Stimulated activated CD4-positive, alpha-beta T cell treated with anti-CD3 and anti-CD28 coated beads, Interleukin-1b, Interleukin-23, amount 100 ng/mL, for 48 hours (primary cell): ENCODE measurements at regions not wholly inside any gene's neighbourhood (a gene's known extent, or its start where the extent isn't known, plus 50 kb on each side); places are given as distances from the start of the nearest gene placed in this dataset.
"Not testable (repeated sequence)": the region's sequence is repeated elsewhere in the genome, so short reads cannot be mapped to it uniquely, and the experiment has no call there.

Experiments used
- DNase-seq: peaks from one replicate; pipeline ENCODE4 v3.0.0-alpha.2; 2020

GRCh38 chr11:24408202-24408601, 88.7 kb upstream of the LUZP2 start:
- no peak for DNase-seq

GRCh38 chr11:24411791-24412190, 85.1 kb upstream of the LUZP2 start:
- no peak for DNase-seq

DNA sequence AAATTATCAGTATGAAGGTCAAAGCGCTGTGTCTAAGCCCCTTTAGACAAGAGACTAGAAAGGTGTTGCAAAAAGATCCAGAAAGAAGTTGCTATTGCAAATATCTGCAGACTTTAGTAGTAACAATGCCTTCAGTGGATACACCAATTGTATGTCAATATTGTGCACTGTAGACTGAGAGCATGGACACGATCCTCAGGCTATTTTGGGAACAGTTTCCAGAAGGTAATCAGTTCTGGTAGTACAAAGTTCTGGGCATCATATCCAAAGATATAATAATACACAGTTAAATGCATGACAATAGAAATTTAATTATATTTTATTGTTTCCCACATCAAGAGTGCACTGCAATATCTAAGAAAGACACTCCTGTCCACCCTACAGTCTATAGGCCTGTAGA, 84.1 kb upstream of the LUZP2 start:
- DNase-seq, result no peak

DNA sequence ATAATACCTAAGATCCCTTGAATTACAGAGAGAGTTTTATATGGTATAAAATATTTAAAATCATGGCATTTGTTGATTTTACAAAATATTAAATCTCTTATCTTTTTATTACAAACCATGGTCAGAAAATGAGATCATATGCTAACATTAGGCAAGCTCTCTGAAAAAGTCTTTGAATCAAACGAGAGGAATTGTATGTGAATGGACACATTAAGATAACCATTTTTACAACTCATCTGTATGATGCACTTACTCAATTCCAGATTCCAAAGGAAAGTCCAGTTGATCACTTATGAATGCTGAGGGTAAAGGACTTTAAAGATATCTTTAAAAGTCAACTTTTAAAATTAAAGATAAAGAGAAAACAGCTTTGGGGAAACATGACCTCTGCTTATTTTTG, 83.5 kb upstream of the LUZP2 start:
- DNase-seq, result no peak

DNA sequence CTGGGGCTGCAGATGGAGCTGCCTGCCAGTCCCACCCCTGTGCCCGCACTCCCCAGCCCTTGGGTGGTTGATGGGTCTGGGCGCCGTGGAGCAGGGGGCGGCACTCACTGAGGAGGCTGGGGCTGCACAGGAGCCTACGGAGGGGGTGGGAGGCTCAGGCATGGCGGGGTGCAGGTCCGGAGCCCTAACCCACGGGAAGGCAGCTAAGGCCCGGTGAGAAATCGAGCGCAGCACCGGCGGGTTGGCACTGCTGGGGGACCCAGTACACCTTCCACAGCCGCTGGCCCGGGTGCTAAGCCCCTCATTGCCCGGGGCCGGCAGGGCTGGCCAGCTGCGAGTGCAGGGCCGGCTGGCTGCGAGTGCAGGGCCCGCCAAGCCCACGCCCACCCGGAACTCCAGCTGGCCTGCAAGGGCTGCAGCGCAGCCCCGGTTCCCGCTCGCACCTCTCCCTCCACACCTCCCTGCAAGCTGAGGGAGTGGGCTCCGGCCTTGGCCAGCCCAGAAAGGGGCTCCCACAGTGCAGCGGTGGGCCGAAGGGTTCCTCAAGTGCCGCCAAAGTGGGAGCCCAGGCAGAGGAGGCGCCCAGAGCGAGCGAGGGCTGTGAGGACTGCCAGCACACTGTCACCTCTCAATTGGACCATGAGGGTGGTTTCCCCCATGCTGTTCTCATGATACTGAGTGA, 80.8 kb upstream of the LUZP2 start:
- DNase-seq, result not testable (repeated sequence)

DNA sequence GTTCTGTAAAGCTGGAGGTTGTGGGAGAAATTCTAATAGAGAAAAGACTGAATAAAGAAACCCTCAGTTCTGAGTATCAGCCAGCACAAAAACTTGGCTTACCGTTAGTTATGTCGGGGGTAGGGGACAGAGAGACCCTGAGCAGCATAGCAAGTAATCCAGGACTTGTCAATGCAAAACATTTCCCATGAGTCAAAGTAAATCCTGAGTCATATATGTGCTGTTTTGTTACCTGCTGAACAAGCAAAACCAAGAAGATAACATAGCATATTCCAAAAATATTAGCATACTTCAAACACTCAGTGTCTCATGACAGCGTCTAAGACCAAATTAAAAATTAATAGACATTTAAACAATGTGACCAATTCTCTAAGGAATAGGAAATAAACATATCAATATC, 75.1 kb upstream of the LUZP2 start:
- DNase-seq, result no peak

DNA sequence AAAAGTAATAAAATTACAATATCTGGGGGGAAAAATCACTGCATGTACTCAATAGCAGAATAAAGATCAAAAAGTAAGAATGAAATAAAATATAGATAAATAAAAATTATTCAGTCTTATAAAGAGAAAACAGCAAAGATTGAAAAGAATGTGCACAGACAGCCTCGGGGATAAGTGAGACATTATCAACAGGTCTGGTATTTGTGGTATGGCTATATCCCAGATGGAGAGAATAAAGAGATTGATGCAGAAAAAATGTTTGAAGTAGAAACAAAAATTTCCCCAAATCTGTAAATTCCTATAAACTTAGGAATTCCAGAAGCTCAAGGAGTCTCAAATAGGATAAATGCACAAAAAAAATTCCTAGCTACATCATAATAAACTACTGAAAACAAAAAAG, 74.5 kb upstream of the LUZP2 start:
- DNase-seq, result no peak

DNA sequence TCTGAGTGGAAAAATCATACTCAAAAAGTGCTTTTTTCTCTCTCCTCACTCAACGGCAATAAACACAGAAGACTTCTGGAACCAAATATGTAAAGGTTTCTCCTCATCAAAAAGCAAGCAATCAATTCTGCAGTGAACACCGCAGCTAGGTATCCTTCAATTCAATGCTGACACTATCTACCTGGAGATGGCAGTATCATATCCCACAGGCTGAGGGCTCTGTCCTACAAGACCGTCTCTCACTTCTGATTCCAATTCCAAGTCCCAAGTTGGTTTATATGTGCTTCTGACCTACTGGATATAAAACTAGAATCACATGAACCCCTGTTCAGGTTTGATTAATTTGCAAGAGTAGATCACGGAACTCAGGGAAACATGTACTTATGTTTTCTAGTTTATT, 59.7 kb upstream of the LUZP2 start:
- no peak for DNase-seq
